Endodermal cell (in vitro differentiated cells): ENCODE measurements at regions not wholly inside any gene's neighbourhood (a gene's known extent, or its start where the extent isn't known, plus 50 kb on each side); places are given as distances from the start of the nearest gene placed in this dataset.
A peak's percentile ranks its signal among the peaks of the same experiment; 100 is the strongest.

ENCODE experiments used
- DNase-seq: peaks from one replicate; pipeline ENCODE4 v3.0.0-alpha.2; 2017
- H3K27ac ChIP-seq: 2 replicates; pipeline ENCODE4 v1.5.1; 2013; ENCODE audit warnings: mild to moderate bottlenecking, low read depth, low read length, moderate library complexity
- H3K27me3 ChIP-seq: 2 replicates; pipeline ENCODE4 v1.6.1; 2013; ENCODE audit warnings: mild to moderate bottlenecking, low read length, moderate library complexity; ENCODE audit not compliant: insufficient read depth, control insufficient read depth, poor library complexity, severe bottlenecking
- H3K36me3 ChIP-seq: 2 replicates; pipeline ENCODE4 v1.7.0; 2013; ENCODE audit warnings: mild to moderate bottlenecking, low read length, moderate library complexity; ENCODE audit not compliant: control insufficient read depth, insufficient read depth
- H3K4me1 ChIP-seq: one replicate; pipeline ENCODE4 v1.7.0; 2013; ENCODE audit warnings: low read length; ENCODE audit not compliant: control insufficient read depth, insufficient read depth
- H3K4me3 ChIP-seq: 2 replicates; pipeline ENCODE4 v1.5.1; 2013; ENCODE audit warnings: mild to moderate bottlenecking, low read length, moderate library complexity
- H3K9ac ChIP-seq: 2 replicates; pipeline ENCODE4 v1.6.1; 2013; ENCODE audit warnings: mild to moderate bottlenecking, low read length, moderate library complexity; ENCODE audit not compliant: poor library complexity, severe bottlenecking; ENCODE audit errors: extremely low read depth
- H3K9me3 ChIP-seq: 2 replicates; pipeline ENCODE4 v1.6.1; 2013; ENCODE audit warnings: mild to moderate bottlenecking, low read length, moderate library complexity; ENCODE audit not compliant: control insufficient read depth
- H3K27ac Mint-ChIP-seq: 2 replicates; pipeline ENCODE4 v1.8.0; 2020; ENCODE audit warnings: mixed read lengths
- H3K27me3 Mint-ChIP-seq: 2 replicates; pipeline ENCODE4 v1.8.0; 2021; ENCODE audit warnings: mild to moderate bottlenecking, mixed read lengths; ENCODE audit not compliant: insufficient read depth
- H3K36me3 Mint-ChIP-seq: 2 replicates; pipeline ENCODE4 v1.8.0; 2020; ENCODE audit warnings: low read depth, mixed read lengths
- H3K4me1 Mint-ChIP-seq: 2 replicates; pipeline ENCODE4 v1.8.0; 2020; ENCODE audit warnings: mixed read lengths
- H3K4me3 Mint-ChIP-seq: 2 replicates; pipeline ENCODE4 v1.8.0; 2020; ENCODE audit warnings: mild to moderate bottlenecking, moderate library complexity, mixed read lengths
- H3K9me3 Mint-ChIP-seq: 2 replicates; pipeline ENCODE4 v1.8.0; 2020; ENCODE audit warnings: mild to moderate bottlenecking, mixed read lengths
- WGBS, 2 experiments: methylation state at CpG; one replicate each; pipeline versions ENCODE4 v1.1.5 to v1.1.7; 2013; ENCODE audit warnings: missing lambda C conversion rate in 2 of 2, mixed read lengths in 1 of 2; ENCODE audit not compliant: insufficient coverage in 1 of 2, insufficient read length in 1 of 2; 5-methylcytosine and 5-hydroxymethylcytosine counted together
- TF ChIP-seq, protein P1 (sequence below): fragments of 200-600 bp; sonication (generic); conservative IDR thresholded peaks from 2 replicates; pipeline ENCODE4 v1.5.0; 2021; ENCODE audit warnings: antibody characterized with exemption, mild to moderate bottlenecking

DNA sequence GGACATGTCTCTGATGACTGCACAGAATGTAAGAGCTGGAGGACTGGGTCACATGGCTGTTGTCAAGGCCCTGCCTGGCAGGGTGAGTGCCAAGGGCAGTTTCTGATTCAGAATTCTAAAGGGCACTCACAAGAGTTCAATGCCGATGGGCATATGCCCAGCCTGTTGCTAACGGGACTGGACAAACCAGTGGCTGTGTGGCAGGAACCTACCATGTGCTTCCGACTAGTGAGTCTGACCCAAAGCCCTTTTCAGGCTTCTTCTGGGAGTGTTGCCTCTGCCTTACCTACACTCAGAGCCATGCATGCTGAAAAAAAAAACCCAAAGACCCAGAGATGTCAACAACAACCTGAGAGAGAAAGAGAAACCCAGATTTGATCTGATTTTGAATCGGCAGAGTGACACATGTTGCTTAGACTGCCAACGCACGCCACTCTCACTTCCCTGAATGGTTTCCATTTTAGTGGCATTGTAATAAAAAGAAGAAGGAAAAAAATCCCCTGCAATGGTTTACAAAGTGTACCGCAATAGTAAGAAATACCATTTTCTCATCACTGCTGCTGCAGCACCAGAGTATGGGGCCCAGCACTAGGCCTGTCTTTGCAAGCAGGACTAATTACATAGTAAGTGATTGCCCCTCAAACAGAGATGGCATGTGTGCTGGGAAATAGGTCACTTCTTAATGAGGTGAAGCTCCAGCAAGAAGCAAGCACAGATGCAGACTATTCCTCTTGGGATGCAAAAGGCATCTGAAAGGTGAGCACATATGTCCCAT, 194.3 kb downstream of the PALM2AKAP2 start:
- Histone ChIP-seq H3K27me3 (no peaks in the 10 kb centered on the region), H3K4me1 (no peaks in the 10 kb centered on the region), H3K27ac (no peak overlapping the region), H3K4me3 (no peak overlapping the region), H3K9ac (no peak overlapping the region), H3K9me3 (no peaks in the 10 kb centered on the region), H3K36me3 (no peaks in the 10 kb centered on the region)
- TF ChIP-seq, protein P1, sequence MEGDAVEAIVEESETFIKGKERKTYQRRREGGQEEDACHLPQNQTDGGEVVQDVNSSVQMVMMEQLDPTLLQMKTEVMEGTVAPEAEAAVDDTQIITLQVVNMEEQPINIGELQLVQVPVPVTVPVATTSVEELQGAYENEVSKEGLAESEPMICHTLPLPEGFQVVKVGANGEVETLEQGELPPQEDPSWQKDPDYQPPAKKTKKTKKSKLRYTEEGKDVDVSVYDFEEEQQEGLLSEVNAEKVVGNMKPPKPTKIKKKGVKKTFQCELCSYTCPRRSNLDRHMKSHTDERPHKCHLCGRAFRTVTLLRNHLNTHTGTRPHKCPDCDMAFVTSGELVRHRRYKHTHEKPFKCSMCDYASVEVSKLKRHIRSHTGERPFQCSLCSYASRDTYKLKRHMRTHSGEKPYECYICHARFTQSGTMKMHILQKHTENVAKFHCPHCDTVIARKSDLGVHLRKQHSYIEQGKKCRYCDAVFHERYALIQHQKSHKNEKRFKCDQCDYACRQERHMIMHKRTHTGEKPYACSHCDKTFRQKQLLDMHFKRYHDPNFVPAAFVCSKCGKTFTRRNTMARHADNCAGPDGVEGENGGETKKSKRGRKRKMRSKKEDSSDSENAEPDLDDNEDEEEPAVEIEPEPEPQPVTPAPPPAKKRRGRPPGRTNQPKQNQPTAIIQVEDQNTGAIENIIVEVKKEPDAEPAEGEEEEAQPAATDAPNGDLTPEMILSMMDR = no peak
- no peaks in the 10 kb centered on the region for H3K4me1 Mint-ChIP-seq
- no peak overlapping the region for H3K4me3 Mint-ChIP-seq
- DNase-seq = peak; percentile 19
- no peak overlapping the region for H3K27ac Mint-ChIP-seq
- H3K9me3 Mint-ChIP-seq = no peaks in the 10 kb centered on the region
- H3K36me3 Mint-ChIP-seq = no peaks in the 10 kb centered on the region
- H3K27me3 Mint-ChIP-seq = no peaks in the 10 kb centered on the region
- WGBS, 2 experiments = 96 to 97% methylated on average over 4 to 7 of the region's 7 CpGs

DNA sequence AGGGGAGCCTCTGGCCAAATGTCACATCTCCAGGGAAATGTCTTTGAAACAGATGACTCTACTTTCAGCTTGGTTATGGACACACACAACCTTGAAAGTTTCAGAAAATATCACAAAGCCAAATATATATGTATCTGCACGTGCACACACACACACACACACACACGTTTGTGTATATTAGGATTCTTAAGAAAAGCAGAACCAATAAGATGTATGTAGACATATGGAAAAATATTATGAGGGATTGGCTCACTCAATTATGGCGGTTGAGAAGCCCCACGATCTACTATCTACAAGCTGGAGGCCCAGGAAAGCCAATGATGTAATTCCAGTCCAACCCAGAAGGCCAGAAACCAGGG, 194.9 kb downstream of the PALM2AKAP2 start:
- no peaks in the 10 kb centered on the region for H3K4me1 Mint-ChIP-seq
- no peaks in the 10 kb centered on the region for H3K9me3 ChIP-seq
- H3K9me3 Mint-ChIP-seq = no peaks in the 10 kb centered on the region
- H3K27ac Mint-ChIP-seq = no peak overlapping the region
- no peak overlapping the region for H3K4me3 ChIP-seq
- TF ChIP-seq, protein P1 = no peak
- 93 to 94% methylated on average over 2 to 3 of the region's 4 CpGs for WGBS, 2 experiments
- H3K36me3 Mint-ChIP-seq = no peaks in the 10 kb centered on the region
- H3K4me3 Mint-ChIP-seq = no peak overlapping the region
- H3K4me1 ChIP-seq = no peaks in the 10 kb centered on the region
- H3K27me3 ChIP-seq = no peaks in the 10 kb centered on the region
- no peak overlapping the region for H3K27ac ChIP-seq
- H3K27me3 Mint-ChIP-seq = no peaks in the 10 kb centered on the region
- H3K9ac ChIP-seq = no peak overlapping the region
- H3K36me3 ChIP-seq = no peaks in the 10 kb centered on the region
- DNase-seq = no peak

- Mint-ChIP-seq H3K27ac (no peak overlapping the region), H3K27me3 (no peaks in the 10 kb centered on the region), H3K4me3 (no peak overlapping the region), H3K4me1 (no peaks in the 10 kb centered on the region), H3K36me3 (no peaks in the 10 kb centered on the region), H3K9me3 (no peaks in the 10 kb centered on the region)
- H3K36me3 ChIP-seq = no peaks in the 10 kb centered on the region
- H3K27me3 ChIP-seq = no peaks in the 10 kb centered on the region
- no peaks in the 10 kb centered on the region for H3K9me3 ChIP-seq
- peak; percentile 6 for DNase-seq
- 92 to 100% methylated on average over 2 to 5 of the region's 5 CpGs for WGBS, 2 experiments
- no peaks in the 10 kb centered on the region for H3K4me1 ChIP-seq
- TF ChIP-seq, protein P1 = no peak
- H3K4me3 ChIP-seq = no peak overlapping the region
- H3K27ac ChIP-seq = no peak overlapping the region
- no peak overlapping the region for H3K9ac ChIP-seq
These were observed 195.7 kb downstream of the PALM2AKAP2 start for GRCh38 chr9:109975574-109976295.
